MCF 10A (cell line): ENCODE measurements at regions not wholly inside any gene's neighbourhood (a gene's known extent, or its start where the extent isn't known, plus 50 kb on each side); places are given as distances from the start of the nearest gene placed in this dataset.

Experiments
- BruUV-seq: library from RNA; stranded (reverse); fragments of 400-500 nt; replicated peaks from 2 replicates; lab custom pipeline; 2021; lab: Mats Ljungman, UMichigan
- CTCF ChIA-PET: fragments of 300-600 bp; sonication (Branson Sonifier 250); formaldehyde crosslinking; extraction: SDS; loops from one replicate; lab custom pipeline; 2021; ENCODE audit warnings: antibody characterized with exemption, inconsistent platforms; lab: Yijun Ruan, JAX
- POLR2A ChIA-PET: fragments of 300-600, 350-650 bp; sonication (Branson Sonifier 250); formaldehyde crosslinking; extraction: SDS; loops from one replicate; lab custom pipeline; 2020; ENCODE audit warnings: antibody characterized with exemption, inconsistent platforms; lab: Yijun Ruan, JAX
- DNase-seq: peaks from one replicate; pipeline ENCODE4 v3.0.0-alpha.2; 2018; ENCODE audit not compliant: unreplicated experiment
- H3K27ac Mint-ChIP-seq: one replicate; pipeline ENCODE4 v1.8.0; 2022; ENCODE audit warnings: mild to moderate bottlenecking, low read depth, mixed read lengths; ENCODE audit not compliant: unreplicated experiment
- H3K27me3 Mint-ChIP-seq: one replicate; pipeline ENCODE4 v1.8.0; 2022; ENCODE audit warnings: mixed read lengths; ENCODE audit not compliant: insufficient read depth, unreplicated experiment
- H3K36me3 Mint-ChIP-seq: one replicate; pipeline ENCODE4 v1.8.0; 2022; ENCODE audit warnings: mild to moderate bottlenecking, moderate library complexity, mixed read lengths; ENCODE audit not compliant: insufficient read depth, unreplicated experiment
- H3K4me1 Mint-ChIP-seq: one replicate; pipeline ENCODE4 v1.8.0; 2022; ENCODE audit warnings: mixed read lengths; ENCODE audit not compliant: insufficient read depth, unreplicated experiment
- H3K4me3 Mint-ChIP-seq: one replicate; pipeline ENCODE4 v1.8.0; 2022; ENCODE audit warnings: mild to moderate bottlenecking, moderate library complexity, mixed read lengths; ENCODE audit not compliant: unreplicated experiment
- H3K9me3 Mint-ChIP-seq: one replicate; pipeline ENCODE4 v1.8.0; 2022; ENCODE audit warnings: mixed read lengths; ENCODE audit not compliant: unreplicated experiment
- CTCF ChIP-seq: fragments of 200-600 bp; IDR thresholded peaks from one replicate; pipeline ENCODE4 v1.8.0; 2022; ENCODE audit warnings: antibody characterized with exemption, mild to moderate bottlenecking; ENCODE audit not compliant: unreplicated experiment
- intact Hi-C: fragments of 100-400 bp; cut with micrococcal nuclease; formaldehyde crosslinking; loops from 2 replicates; pipeline ENCODE4 v1.14.1; 2022

GRCh38 chr2:234199996-234200395 is 149.5 kb downstream of the SPP2 start:
- intact Hi-C loops = no loop called here
- no peak overlapping the region for H3K4me3 Mint-ChIP-seq
- H3K4me1 Mint-ChIP-seq = peaks cover 7% of the 10 kb centered on the region
- H3K27me3 Mint-ChIP-seq = peaks cover 32% of the 10 kb centered on the region
- no peaks in the 10 kb centered on the region for H3K9me3 Mint-ChIP-seq
- ChIA-PET CTCF (interaction anchor here (0.6 kb wide), 1 partner anchor 53 kb away, joined by 3 read pairs; no protein-coding TSS in a partner anchor), POLR2A (interaction anchor here (0.7 kb wide), 1 partner anchor 708 kb away, joined by 3 read pairs; no protein-coding TSS in a partner anchor)
- H3K36me3 Mint-ChIP-seq = no peaks in the 10 kb centered on the region
- H3K27ac Mint-ChIP-seq = no peak overlapping the region
- no peak for TF ChIP-seq CTCF
- no peak for DNase-seq
- no TSS peak for BruUV-seq

- no peaks in the 10 kb centered on the region for H3K9me3 Mint-ChIP-seq
- H3K4me3 Mint-ChIP-seq = no peak overlapping the region
- intact Hi-C loops = no loop called here
- peaks cover 7% of the 10 kb centered on the region for H3K4me1 Mint-ChIP-seq
- TF ChIP-seq CTCF = no peak
- no peak overlapping the region for H3K27ac Mint-ChIP-seq
- no peaks in the 10 kb centered on the region for H3K36me3 Mint-ChIP-seq
- ChIA-PET POLR2A (interaction anchor here (1.1 kb wide), 1 partner anchor 44 kb away, joined by 5 read pairs; no protein-coding TSS in a partner anchor), CTCF (interaction anchor here (0.6 to 1.4 kb wide), 3 partner anchors 59 to 1325 kb away, joined by 3 to 4 read pairs (median 3); no protein-coding TSS in a partner anchor)
- BruUV-seq = no TSS peak
- H3K27me3 Mint-ChIP-seq = peaks cover 32% of the 10 kb centered on the region
- no peak for DNase-seq
These were observed 148.5 kb downstream of the SPP2 start for GRCh38 chr2:234198976-234199375.

- CTCF ChIA-PET = no interaction called here
- no peak overlapping the region for H3K27ac Mint-ChIP-seq
- H3K36me3 Mint-ChIP-seq = no peaks in the 10 kb centered on the region
- peaks cover 32% of the 10 kb centered on the region for H3K27me3 Mint-ChIP-seq
- H3K9me3 Mint-ChIP-seq = no peaks in the 10 kb centered on the region
- no peak for TF ChIP-seq CTCF
- POLR2A ChIA-PET = no interaction called here
- no peak overlapping the region for H3K4me3 Mint-ChIP-seq
- H3K4me1 Mint-ChIP-seq = no peaks in the 10 kb centered on the region
- intact Hi-C loops = no loop called here
- DNase-seq = no peak
- no TSS peak for BruUV-seq
These were observed 145.0 kb downstream of the SPP2 start for GRCh38 chr2:234195516-234195915.

GRCh38 chr2:234193977-234194563 is 143.6 kb downstream of the SPP2 start:
- Mint-ChIP-seq H3K36me3 (no peaks in the 10 kb centered on the region), H3K4me3 (no peak overlapping the region), H3K27ac (no peak overlapping the region), H3K27me3 (peaks cover 32% of the 10 kb centered on the region), H3K9me3 (no peaks in the 10 kb centered on the region), H3K4me1 (no peaks in the 10 kb centered on the region)
- ChIA-PET POLR2A (no interaction called here), CTCF (no interaction called here)
- no peak for DNase-seq
- TF ChIP-seq CTCF = no peak
- no TSS peak for BruUV-seq
- intact Hi-C loops = no loop called here
